HG03558 (cell line): ENCODE measurements at regions not wholly inside any gene's neighbourhood (a gene's known extent, or its start where the extent isn't known, plus 50 kb on each side); places are given as distances from the start of the nearest gene placed in this dataset.

ENCODE experiments used
- ATAC-seq: cut with Tn5 transposase; IDR thresholded peaks from one replicate; pipeline ENCODE4 v1.9.1; 2021; ENCODE audit warnings: moderate number of reproducible peaks; ENCODE audit not compliant: unreplicated experiment; ENCODE audit errors: extremely low read depth

GRCh38 chr11:26264266-26264665, 67.7 kb upstream of the ANO3 start:
- ATAC-seq, result no peak

GRCh38 chr11:26268980-26269660, 62.8 kb upstream of the ANO3 start:
- no peak for ATAC-seq

- ATAC-seq, result no peak
These were observed 60.3 kb upstream of the ANO3 start for GRCh38 chr11:26271666-26272065.

GRCh38 chr11:26276798-26277424, 55.0 kb upstream of the ANO3 start:
- peak; percentile 77 for ATAC-seq

- ATAC-seq, result no peak
These were observed 53.6 kb upstream of the ANO3 start for GRCh38 chr11:26278354-26278753.
